Liver (tissue), 8 donors: ENCODE measurements at regions not wholly inside any gene's neighbourhood (a gene's known extent, or its start where the extent isn't known, plus 50 kb on each side); places are given as distances from the start of the nearest gene placed in this dataset.

Experiments
- DNase-seq: peaks from one replicate; pipeline ENCODE4 v3.0.0-alpha.2; 2017; ENCODE audit warnings: low spot score
- H3K27ac ChIP-seq, 2 donors: one replicate each; pipeline ENCODE4 v1.7.0; 2013; ENCODE audit warnings: inconsistent platforms in 2 of 2, low read length in 2 of 2, control low read depth in 1 of 2, low read depth in 1 of 2, mild to moderate bottlenecking in 1 of 2
- H3K27me3 ChIP-seq, 4 donors: one replicate each; pipeline versions ENCODE4 v1.6.1 to v1.7.0; 2013; ENCODE audit warnings: low read length in 3 of 4, inconsistent platforms in 1 of 4, mild to moderate bottlenecking in 1 of 4, moderate library complexity in 1 of 4; ENCODE audit not compliant: control insufficient read depth in 4 of 4, insufficient read depth in 4 of 4
- H3K36me3 ChIP-seq, 4 donors: one replicate each; pipeline versions ENCODE4 v1.6.1 to v1.7.0; 2013; ENCODE audit warnings: low read length in 3 of 4, mild to moderate bottlenecking in 3 of 4, low read depth in 1 of 4, moderate library complexity in 1 of 4; ENCODE audit not compliant: control insufficient read depth in 4 of 4, insufficient read depth in 3 of 4
- H3K4me1 ChIP-seq, 4 donors: one replicate each; pipeline versions ENCODE4 v1.6.1 to v1.7.0; 2013; ENCODE audit warnings: low read length in 3 of 4, mild to moderate bottlenecking in 3 of 4, moderate library complexity in 1 of 4; ENCODE audit not compliant: control insufficient read depth in 4 of 4, insufficient read depth in 4 of 4
- H3K4me3 ChIP-seq, 3 donors: one replicate each; pipeline versions ENCODE4 v1.6.1 to v1.7.0; 2013; ENCODE audit warnings: low read length in 3 of 3, control low read depth in 1 of 3, low read depth in 1 of 3, mild to moderate bottlenecking in 1 of 3
- H3K9ac ChIP-seq, 2 donors: one replicate each; pipeline ENCODE4 v1.7.0; 2013; ENCODE audit warnings: low read length in 2 of 2, mild to moderate bottlenecking in 2 of 2, moderate library complexity in 2 of 2, control low read depth in 1 of 2, low read depth in 1 of 2
- H3K9me3 ChIP-seq, 4 donors: one replicate each; pipeline versions ENCODE4 v1.6.1 to v1.7.0; 2013; ENCODE audit warnings: low read length in 3 of 4; ENCODE audit not compliant: control insufficient read depth in 4 of 4
- ATF3 ChIP-seq: IDR thresholded peaks from 2 replicates; pipeline ENCODE4 v1.6.1; 2016; ENCODE audit warnings: antibody characterized with exemption
- CTCF ChIP-seq: fragments of 150-350 bp; IDR thresholded peaks from 2 replicates; pipeline ENCODE4 v1.5.1; 2017; ENCODE audit warnings: improper control_type of control experiment, low read depth, low read length; ENCODE audit not compliant: missing input control
- EGR1 ChIP-seq, 2 donors: IDR thresholded peaks; 2 replicates each; pipeline ENCODE4 v1.6.1; 2016 to 2018; ENCODE audit warnings: antibody characterized with exemption in 2 of 2, low read depth in 2 of 2
- FOXA1 ChIP-seq: IDR thresholded peaks from 2 replicates; pipeline ENCODE4 v1.6.1; 2016; ENCODE audit warnings: antibody characterized with exemption
- FOXA2 ChIP-seq: IDR thresholded peaks from 2 replicates; pipeline ENCODE4 v1.6.1; 2016; ENCODE audit warnings: antibody characterized with exemption
- GABPA ChIP-seq, 2 donors: IDR thresholded peaks in 1 of 2; conservative IDR thresholded peaks in 1 of 2; 2 replicates each; pipeline ENCODE4 v1.6.1; 2016; ENCODE audit warnings: antibody characterized with exemption in 2 of 2, mild to moderate bottlenecking in 1 of 2, moderate library complexity in 1 of 2
- HNF4A ChIP-seq, 2 donors: conservative IDR thresholded peaks; 2 replicates each; pipeline ENCODE4 v1.6.1; 2016; ENCODE audit warnings: antibody characterized with exemption in 2 of 2, mild to moderate bottlenecking in 2 of 2
- HNF4G ChIP-seq: IDR thresholded peaks from 2 replicates; pipeline ENCODE4 v1.6.1; 2016; ENCODE audit warnings: antibody characterized with exemption
- JUND ChIP-seq, 2 donors: IDR thresholded peaks; 2 replicates each; pipeline ENCODE4 v1.6.1; 2016; ENCODE audit warnings: antibody characterized with exemption in 2 of 2
- MAX ChIP-seq: IDR thresholded peaks from 2 replicates; pipeline ENCODE4 v1.6.1; 2016; ENCODE audit warnings: antibody characterized with exemption
- NR2F2 ChIP-seq: IDR thresholded peaks from 2 replicates; pipeline ENCODE4 v1.6.1; 2016; ENCODE audit warnings: antibody characterized with exemption
- RAD21 ChIP-seq, 2 donors: IDR thresholded peaks; 2 replicates each; pipeline ENCODE4 v1.6.1; 2016; ENCODE audit warnings: antibody characterized with exemption in 2 of 2, mild to moderate bottlenecking in 2 of 2
- REST ChIP-seq: IDR thresholded peaks from 2 replicates; pipeline ENCODE4 v1.6.1; 2016; ENCODE audit warnings: antibody characterized with exemption, mild to moderate bottlenecking
- RXRA ChIP-seq, 2 donors: IDR thresholded peaks; 2 replicates each; pipeline ENCODE4 v1.6.1; 2017 to 2018; ENCODE audit warnings: antibody characterized with exemption in 2 of 2, mild to moderate bottlenecking in 1 of 2
- SP1 ChIP-seq: IDR thresholded peaks from 2 replicates; pipeline ENCODE4 v1.6.1; 2018; ENCODE audit warnings: antibody characterized with exemption, mild to moderate bottlenecking
- TAF1 ChIP-seq: conservative IDR thresholded peaks from 2 replicates; pipeline ENCODE4 v1.6.1; 2016; ENCODE audit warnings: antibody characterized with exemption, mild to moderate bottlenecking
- YY1 ChIP-seq: IDR thresholded peaks from 2 replicates; pipeline ENCODE4 v1.6.1; 2016; ENCODE audit warnings: antibody characterized with exemption, mild to moderate bottlenecking
- WGBS: extraction: QIAGEN DNeasy Blood & Tissue Kit; methylation state at CpG from one replicate; pipeline ENCODE4 v1.1.7; 2013; 5-methylcytosine and 5-hydroxymethylcytosine counted together
- TF ChIP-seq, protein P1 (sequence below): IDR thresholded peaks from 2 replicates; pipeline ENCODE4 v1.6.1; 2016; ENCODE audit warnings: antibody characterized with exemption
- donor health status: healthy.
- donor health status: healthy.
- donor health status: healthy.
- donor health status: healthy.
- donor health status: healthy.

DNA sequence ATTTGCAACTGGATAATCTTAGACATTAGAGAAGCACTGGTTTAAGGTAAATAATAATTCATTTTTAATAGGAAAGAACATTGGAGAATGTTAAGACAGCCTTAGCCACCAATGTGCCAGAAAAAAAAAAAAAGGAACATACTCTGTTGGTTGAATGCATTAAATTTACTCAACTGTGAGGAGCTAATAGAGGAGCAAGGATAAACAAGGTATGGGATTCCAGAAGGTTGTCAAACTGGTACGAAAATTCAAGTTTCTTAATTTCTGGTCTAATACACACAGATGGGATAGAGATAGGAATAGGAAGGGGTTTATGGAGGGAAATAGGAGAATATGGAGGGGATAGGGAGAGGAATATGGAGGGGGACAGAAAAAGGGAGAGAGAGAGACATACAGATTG lies 1096.6 kb downstream of the ARAP2 start:
- TF ChIP-seq NR2F2 (no peak), SP1 (no peak), FOXA2 (no peak), CTCF (no peak), REST (no peak), FOXA1 (no peak), HNF4A (conservative IDR thresholded peaks at IDR 0.05) (no peak), RXRA (IDR thresholded peaks at IDR 0.05) (no peak), RAD21 (IDR thresholded peaks at IDR 0.05) (no peak), ATF3 (no peak), TAF1 (no peak), HNF4G (no peak), GABPA (IDR thresholded peaks at IDR 0.05 in 1 of 2, conservative IDR thresholded peaks at IDR 0.05 in 1 of 2) (no peak), MAX (no peak), JUND (IDR thresholded peaks at IDR 0.05) (no peak), EGR1 (IDR thresholded peaks at IDR 0.05; ENCODE audit: low read depth in 2 of 2) (no peak), YY1 (no peak)
- TF ChIP-seq, protein P1, sequence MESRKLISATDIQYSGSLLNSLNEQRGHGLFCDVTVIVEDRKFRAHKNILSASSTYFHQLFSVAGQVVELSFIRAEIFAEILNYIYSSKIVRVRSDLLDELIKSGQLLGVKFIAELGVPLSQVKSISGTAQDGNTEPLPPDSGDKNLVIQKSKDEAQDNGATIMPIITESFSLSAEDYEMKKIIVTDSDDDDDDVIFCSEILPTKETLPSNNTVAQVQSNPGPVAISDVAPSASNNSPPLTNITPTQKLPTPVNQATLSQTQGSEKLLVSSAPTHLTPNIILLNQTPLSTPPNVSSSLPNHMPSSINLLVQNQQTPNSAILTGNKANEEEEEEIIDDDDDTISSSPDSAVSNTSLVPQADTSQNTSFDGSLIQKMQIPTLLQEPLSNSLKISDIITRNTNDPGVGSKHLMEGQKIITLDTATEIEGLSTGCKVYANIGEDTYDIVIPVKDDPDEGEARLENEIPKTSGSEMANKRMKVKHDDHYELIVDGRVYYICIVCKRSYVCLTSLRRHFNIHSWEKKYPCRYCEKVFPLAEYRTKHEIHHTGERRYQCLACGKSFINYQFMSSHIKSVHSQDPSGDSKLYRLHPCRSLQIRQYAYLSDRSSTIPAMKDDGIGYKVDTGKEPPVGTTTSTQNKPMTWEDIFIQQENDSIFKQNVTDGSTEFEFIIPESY: no peak
- Histone ChIP-seq H3K9me3 (no peaks in the 10 kb centered on the region), H3K4me1 (no peaks in the 10 kb centered on the region), H3K27ac (no peak overlapping the region), H3K4me3 (no peak overlapping the region), H3K36me3 (no peaks in the 10 kb centered on the region), H3K27me3 (no peaks in the 10 kb centered on the region), H3K9ac (no peak overlapping the region)
- DNase-seq: no peak
- WGBS: 89% methylated on average over 1 of the region's 1 CpG
